ENCODE measurements at regions not wholly inside any gene's neighbourhood (a gene's known extent, or its start where the extent isn't known, plus 50 kb on each side); places are given as distances from the start of the nearest gene placed in this dataset.

DNA sequence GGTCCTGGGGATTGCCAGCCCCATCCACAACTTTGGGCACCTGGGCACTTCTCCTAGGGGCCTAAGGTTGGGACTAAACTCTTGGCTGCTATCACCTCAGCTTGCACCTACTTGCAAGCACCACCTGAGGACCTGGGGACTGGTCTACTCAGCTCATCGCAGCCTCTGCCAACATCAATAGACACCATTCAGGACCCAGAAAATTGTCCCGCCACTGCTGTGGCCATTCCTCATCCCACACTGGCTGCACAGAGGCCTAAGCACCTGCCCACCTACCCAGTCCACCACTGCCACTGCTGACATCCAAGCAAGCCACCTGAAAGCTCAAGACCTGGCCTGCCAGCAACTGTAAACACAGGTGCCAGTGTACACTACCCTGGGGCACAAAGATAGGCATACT, 234.1 kb downstream of the STK31 start:
- ChIA-PET CTCF (no interaction called here), POLR2A (no interaction called here)
- H3K27ac Mint-ChIP-seq = no peak overlapping the region
- H3K4me1 Mint-ChIP-seq = no peaks in the 10 kb centered on the region
- no peaks in the 10 kb centered on the region for H3K36me3 Mint-ChIP-seq (ENCODE audit: low read depth)
- peaks cover 7% of the 10 kb centered on the region for H3K9me3 Mint-ChIP-seq
- DNase-seq = no peak
- H3K27me3 Mint-ChIP-seq = peaks cover 11% of the 10 kb centered on the region
- H3K4me3 Mint-ChIP-seq = no peak overlapping the region

DNA sequence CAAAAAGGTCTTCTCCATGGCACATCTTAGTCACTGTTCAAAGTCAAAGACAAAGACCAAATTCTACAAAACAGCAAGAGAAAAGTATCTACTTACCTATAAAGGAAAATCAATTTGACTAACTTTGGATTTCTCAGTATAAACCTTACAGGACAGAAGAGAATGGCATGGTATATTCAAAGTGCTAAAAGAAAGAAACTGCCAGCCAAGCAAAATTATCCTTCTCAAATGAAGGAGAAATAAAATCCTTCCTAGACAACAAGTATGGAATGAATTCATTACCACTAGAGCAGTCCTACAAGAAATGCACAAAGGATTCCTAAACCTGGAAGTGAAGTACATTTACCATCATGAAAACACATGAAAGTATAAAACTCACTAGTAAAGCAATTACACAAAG, 235.5 kb downstream of the STK31 start:
- CTCF ChIA-PET = no interaction called here

GRCh38 chr7:23955145-23955544, 245.1 kb downstream of the STK31 start:
- CTCF ChIA-PET = no interaction called here
- POLR2A ChIA-PET = no interaction called here

More for the DNA sequence above, 235.5 kb downstream of the STK31 start:
- Mint-ChIP-seq H3K36me3 (ENCODE audit: low read depth) (no peaks in the 10 kb centered on the region), H3K9me3 (peaks cover 7% of the 10 kb centered on the region), H3K4me3 (no peak overlapping the region), H3K4me1 (no peaks in the 10 kb centered on the region), H3K27me3 (peaks cover 11% of the 10 kb centered on the region), H3K27ac (no peak overlapping the region)
- POLR2A ChIA-PET = no interaction called here
- no peak for DNase-seq

DNA sequence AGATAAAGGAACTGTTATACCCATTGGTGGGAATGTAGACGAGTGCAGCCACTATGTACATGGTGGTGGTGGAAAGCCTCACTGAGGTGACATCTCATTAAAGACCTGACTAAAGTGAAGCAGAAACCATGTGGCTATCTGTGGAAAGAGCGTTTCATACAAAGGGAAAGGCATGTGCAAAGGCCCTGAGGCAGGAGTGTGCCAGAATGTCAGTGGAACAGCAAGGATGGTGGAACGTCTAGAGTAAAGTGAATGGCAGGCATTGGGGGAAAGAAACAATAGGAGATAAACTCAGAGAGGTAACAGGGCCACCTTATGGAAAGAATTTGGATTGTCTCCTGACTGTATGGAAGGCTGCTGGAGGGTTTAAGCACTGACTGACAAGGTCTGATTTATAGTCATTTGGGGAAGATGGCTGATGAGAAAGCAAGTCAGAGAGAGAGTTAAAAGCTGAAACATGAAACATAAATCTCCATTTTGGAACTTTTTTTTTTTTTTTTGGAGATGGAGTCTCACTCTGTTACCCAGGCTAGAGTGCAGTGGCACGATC, 245.7 kb downstream of the STK31 start:
- CTCF ChIA-PET = no interaction called here
- POLR2A ChIA-PET = interaction anchor here (0.6 kb wide), 1 partner anchor 10 kb away, joined by 3 read pairs; no protein-coding TSS in a partner anchor
- Mint-ChIP-seq H3K27me3 (peaks cover 3% of the 10 kb centered on the region), H3K27ac (no peak overlapping the region), H3K9me3 (no peaks in the 10 kb centered on the region), H3K4me3 (no peak overlapping the region), H3K4me1 (peaks cover 7% of the 10 kb centered on the region), H3K36me3 (ENCODE audit: low read depth) (no peaks in the 10 kb centered on the region)
- no peak for DNase-seq

More at GRCh38 chr7:23955145-23955544, 245.1 kb downstream of the STK31 start:
- Mint-ChIP-seq H3K27ac (no peak overlapping the region), H3K27me3 (peaks cover 3% of the 10 kb centered on the region), H3K4me3 (no peak overlapping the region), H3K4me1 (peaks cover 7% of the 10 kb centered on the region), H3K9me3 (no peaks in the 10 kb centered on the region), H3K36me3 (ENCODE audit: low read depth) (no peaks in the 10 kb centered on the region)
- DNase-seq = no peak

GRCh38 chr7:23956772-23957576, 247.0 kb downstream of the STK31 start:
- Mint-ChIP-seq H3K4me1 (peaks cover 7% of the 10 kb centered on the region), H3K27ac (no peak overlapping the region), H3K4me3 (no peak overlapping the region), H3K9me3 (no peaks in the 10 kb centered on the region), H3K36me3 (ENCODE audit: low read depth) (no peaks in the 10 kb centered on the region), H3K27me3 (peaks cover 7% of the 10 kb centered on the region)
- no peak for DNase-seq
- CTCF ChIA-PET = no interaction called here
- POLR2A ChIA-PET = no interaction called here

- Mint-ChIP-seq H3K36me3 (ENCODE audit: low read depth) (no peaks in the 10 kb centered on the region), H3K27ac (no peak overlapping the region), H3K27me3 (peaks cover 7% of the 10 kb centered on the region), H3K4me1 (peaks cover 6% of the 10 kb centered on the region), H3K9me3 (no peaks in the 10 kb centered on the region), H3K4me3 (no peak overlapping the region)
- ChIA-PET CTCF (no interaction called here), POLR2A (no interaction called here)
- no peak for DNase-seq
Measured at GRCh38 chr7:23959821-23960220, 249.8 kb downstream of the STK31 start.

GRCh38 chr7:23960361-23960760, 250.3 kb downstream of the STK31 start:
- Mint-ChIP-seq H3K36me3 (ENCODE audit: low read depth) (no peaks in the 10 kb centered on the region), H3K27me3 (peaks cover 7% of the 10 kb centered on the region), H3K27ac (no peak overlapping the region), H3K4me1 (peaks cover 2% of the 10 kb centered on the region), H3K4me3 (no peak overlapping the region), H3K9me3 (no peaks in the 10 kb centered on the region)
- ChIA-PET POLR2A (no interaction called here), CTCF (no interaction called here)
- no peak for DNase-seq

GRCh38 chr7:23963461-23964165, 253.6 kb downstream of the STK31 start:
- no peak overlapping the region for H3K27ac Mint-ChIP-seq
- H3K4me1 Mint-ChIP-seq = peaks cover 2% of the 10 kb centered on the region
- H3K27me3 Mint-ChIP-seq = peaks cover 4% of the 10 kb centered on the region
- no peak for DNase-seq
- no peaks in the 10 kb centered on the region for H3K9me3 Mint-ChIP-seq
- ChIA-PET CTCF (no interaction called here), POLR2A (no interaction called here)
- no peak overlapping the region for H3K4me3 Mint-ChIP-seq
- H3K36me3 Mint-ChIP-seq (ENCODE audit: low read depth) = no peaks in the 10 kb centered on the region

GRCh38 chr7:23964715-23965114, 254.7 kb downstream of the STK31 start:
- Mint-ChIP-seq H3K4me3 (no peak overlapping the region), H3K27me3 (peaks cover 4% of the 10 kb centered on the region), H3K27ac (no peak overlapping the region), H3K36me3 (ENCODE audit: low read depth) (no peaks in the 10 kb centered on the region), H3K9me3 (no peaks in the 10 kb centered on the region), H3K4me1 (peaks cover 2% of the 10 kb centered on the region)
- ChIA-PET CTCF (no interaction called here), POLR2A (no interaction called here)
- no peak for DNase-seq

- peaks cover 2% of the 10 kb centered on the region for H3K4me1 Mint-ChIP-seq
- no peak for DNase-seq
- no peaks in the 10 kb centered on the region for H3K36me3 Mint-ChIP-seq (ENCODE audit: low read depth)
- peaks cover 4% of the 10 kb centered on the region for H3K27me3 Mint-ChIP-seq
- no peak overlapping the region for H3K4me3 Mint-ChIP-seq
- no peak overlapping the region for H3K27ac Mint-ChIP-seq
- H3K9me3 Mint-ChIP-seq = no peaks in the 10 kb centered on the region
- ChIA-PET CTCF (no interaction called here), POLR2A (interaction anchor here (0.6 kb wide), 1 partner anchor 10 kb away, joined by 3 read pairs; no protein-coding TSS in a partner anchor)
Measured at GRCh38 chr7:23965296-23965695, 255.3 kb downstream of the STK31 start.

DNA sequence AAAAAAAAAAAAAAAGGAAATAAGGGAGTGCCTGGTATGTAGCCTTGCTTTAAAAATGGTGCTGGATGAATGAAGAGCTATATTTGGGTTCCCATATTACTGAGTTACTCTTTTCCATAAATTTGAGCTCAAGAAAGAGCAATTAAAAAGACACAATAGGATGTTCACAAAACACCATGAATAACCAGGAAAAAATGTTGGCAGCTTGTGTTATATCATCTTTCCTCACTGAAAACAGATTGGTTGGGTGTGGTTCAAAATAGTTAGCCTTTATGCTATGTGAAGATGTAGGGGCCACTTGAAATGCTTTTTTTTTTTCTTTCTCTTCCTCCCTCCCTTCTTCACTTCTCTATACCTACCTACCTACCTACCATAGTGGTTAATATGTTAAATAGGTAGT, 256.9 kb downstream of the STK31 start:
- H3K36me3 Mint-ChIP-seq (ENCODE audit: low read depth) = no peaks in the 10 kb centered on the region
- H3K4me3 Mint-ChIP-seq = no peak overlapping the region
- ChIA-PET POLR2A (no interaction called here), CTCF (no interaction called here)
- DNase-seq = no peak
- no peaks in the 10 kb centered on the region for H3K27me3 Mint-ChIP-seq
- H3K27ac Mint-ChIP-seq = no peak overlapping the region
- peaks cover 2% of the 10 kb centered on the region for H3K4me1 Mint-ChIP-seq
- no peaks in the 10 kb centered on the region for H3K9me3 Mint-ChIP-seq

DNA sequence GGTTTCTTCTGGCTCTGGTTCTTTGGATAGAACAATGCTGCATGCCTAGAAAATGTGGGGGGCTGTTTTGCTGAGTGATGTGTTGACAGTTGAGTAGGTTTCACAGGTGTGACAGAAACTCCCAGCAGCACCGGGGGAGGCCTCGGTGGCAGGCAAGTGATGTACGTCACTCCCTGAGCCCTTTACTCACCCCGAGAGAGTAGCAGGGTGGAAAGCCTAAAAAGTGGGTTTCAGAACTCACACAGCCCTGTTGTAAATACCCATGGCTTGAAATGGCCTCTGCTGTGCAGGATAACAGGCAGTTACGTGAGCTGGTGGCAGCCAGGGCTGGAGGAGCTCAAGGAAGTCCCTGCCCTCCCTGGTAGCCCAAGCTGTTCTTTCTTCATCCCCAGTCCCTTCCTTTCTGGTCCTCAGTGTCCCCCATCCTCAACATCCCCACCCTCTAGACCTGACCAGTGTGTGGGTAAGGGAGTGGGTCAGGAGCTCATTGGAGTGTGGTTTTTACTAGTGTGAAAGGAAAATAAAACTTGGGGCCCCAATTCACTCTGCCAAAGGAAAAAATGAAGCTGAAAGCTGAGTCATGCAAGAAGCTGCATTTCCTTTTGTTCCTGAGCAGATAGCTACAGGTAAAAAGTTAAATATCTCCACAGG, 258.1 kb downstream of the STK31 start:
- ChIA-PET POLR2A (no interaction called here), CTCF (no interaction called here)

GRCh38 chr7:23968791-23969190, 258.8 kb downstream of the STK31 start:
- no peak overlapping the region for H3K4me3 Mint-ChIP-seq
- peaks cover 2% of the 10 kb centered on the region for H3K4me1 Mint-ChIP-seq
- no peak overlapping the region for H3K27ac Mint-ChIP-seq
- H3K36me3 Mint-ChIP-seq (ENCODE audit: low read depth) = no peaks in the 10 kb centered on the region
- DNase-seq = no peak
- H3K9me3 Mint-ChIP-seq = no peaks in the 10 kb centered on the region
- no peaks in the 10 kb centered on the region for H3K27me3 Mint-ChIP-seq
- CTCF ChIA-PET = no interaction called here
- POLR2A ChIA-PET = no interaction called here

More for the DNA sequence above, 258.1 kb downstream of the STK31 start:
- DNase-seq = no peak
- H3K4me1 Mint-ChIP-seq = peaks cover 2% of the 10 kb centered on the region
- no peaks in the 10 kb centered on the region for H3K9me3 Mint-ChIP-seq
- H3K36me3 Mint-ChIP-seq (ENCODE audit: low read depth) = no peaks in the 10 kb centered on the region
- H3K27ac Mint-ChIP-seq = no peak overlapping the region
- H3K4me3 Mint-ChIP-seq = no peak overlapping the region
- H3K27me3 Mint-ChIP-seq = no peaks in the 10 kb centered on the region
